GM19372 (cell line): ENCODE measurements at regions not wholly inside any gene's neighbourhood (a gene's known extent, or its start where the extent isn't known, plus 50 kb on each side); places are given as distances from the start of the nearest gene placed in this dataset.

Experiments used
- ATAC-seq: cut with Tn5 transposase; IDR thresholded peaks from one replicate; pipeline ENCODE4 v1.9.1; 2021; ENCODE audit warnings: mild to moderate bottlenecking, low read depth, moderate library complexity; ENCODE audit not compliant: unreplicated experiment

GRCh38 chr4:44056721-44057151 lies 391.9 kb downstream of the KCTD8 start:
- ATAC-seq, result no peak

- no peak for ATAC-seq
Observed at GRCh38 chr4:44070843-44071242, 377.8 kb downstream of the KCTD8 start.

GRCh38 chr4:44071959-44072955 lies 376.4 kb downstream of the KCTD8 start:
- ATAC-seq, result no peak

- no peak for ATAC-seq
Observed at GRCh38 chr4:44086753-44087152, 361.9 kb downstream of the KCTD8 start.

GRCh38 chr4:44093390-44093789 lies 355.2 kb downstream of the KCTD8 start:
- ATAC-seq, result no peak

GRCh38 chr4:44098973-44099372 lies 349.6 kb downstream of the KCTD8 start:
- ATAC-seq, result no peak

- ATAC-seq, result no peak
Observed at GRCh38 chr4:44100456-44100855, 348.2 kb downstream of the KCTD8 start.

- no peak for ATAC-seq
Observed at GRCh38 chr4:44118971-44119680, 329.5 kb downstream of the KCTD8 start.

- no peak for ATAC-seq
Observed at GRCh38 chr4:44120646-44121045, 328.0 kb downstream of the KCTD8 start.

- ATAC-seq, result no peak
Observed at GRCh38 chr4:44121210-44121609, 327.4 kb downstream of the KCTD8 start.
